RWPE2 (cell line): ENCODE measurements at regions not wholly inside any gene's neighbourhood (a gene's known extent, or its start where the extent isn't known, plus 50 kb on each side); places are given as distances from the start of the nearest gene placed in this dataset.

ENCODE experiments used
- ATAC-seq: fragments of 200-7000 bp; cut with Tn5 transposase; 3 replicates; pipeline ENCODE4 v1.9.1; 2021; ENCODE audit warnings: low read depth
- DNase-seq: peaks from one replicate; pipeline ENCODE4 v3.0.0-alpha.2; 2020; ENCODE audit warnings: low spot score
- H3K27ac ChIP-seq: fragments of 450-650 bp; 2 replicates; pipeline ENCODE4 v1.5.1; 2017; ENCODE audit warnings: mild to moderate bottlenecking; ENCODE audit not compliant: poor library complexity, severe bottlenecking
- H3K27me3 ChIP-seq: fragments of 250-450 bp; sonication (Bioruptor Pico); 2 replicates; pipeline ENCODE4 v1.5.1; 2021; ENCODE audit warnings: mild to moderate bottlenecking, moderate library complexity; ENCODE audit not compliant: insufficient read depth, poor library complexity, severe bottlenecking
- H3K36me3 ChIP-seq: fragments of 250-450 bp; sonication (Bioruptor Pico); 2 replicates; pipeline ENCODE4 v1.5.1; 2020; ENCODE audit warnings: low read depth, mild to moderate bottlenecking, moderate library complexity
- H3K4me1 ChIP-seq: fragments of 250-450 bp; sonication (Bioruptor Pico); 2 replicates; pipeline ENCODE4 v1.5.1; 2021; ENCODE audit warnings: mild to moderate bottlenecking, moderate library complexity; ENCODE audit not compliant: insufficient read depth, poor library complexity, severe bottlenecking
- H3K4me3 ChIP-seq: fragments of 250-450 bp; sonication (Bioruptor Pico); 2 replicates; pipeline ENCODE4 v1.5.1; 2021; ENCODE audit warnings: mild to moderate bottlenecking, moderate library complexity; ENCODE audit not compliant: severe bottlenecking
- H3K9me3 ChIP-seq: fragments of 250-450 bp; sonication (Bioruptor Pico); 2 replicates; pipeline ENCODE4 v1.5.1; 2021; ENCODE audit warnings: mild to moderate bottlenecking, moderate library complexity; ENCODE audit not compliant: severe bottlenecking
- TF ChIP-seq, protein P1 (sequence below): fragments of 450-650 bp; IDR thresholded peaks from one replicate; pipeline ENCODE4 v1.5.1; 2017; ENCODE audit warnings: mild to moderate bottlenecking, moderate library complexity; ENCODE audit not compliant: poor library complexity, severe bottlenecking

DNA sequence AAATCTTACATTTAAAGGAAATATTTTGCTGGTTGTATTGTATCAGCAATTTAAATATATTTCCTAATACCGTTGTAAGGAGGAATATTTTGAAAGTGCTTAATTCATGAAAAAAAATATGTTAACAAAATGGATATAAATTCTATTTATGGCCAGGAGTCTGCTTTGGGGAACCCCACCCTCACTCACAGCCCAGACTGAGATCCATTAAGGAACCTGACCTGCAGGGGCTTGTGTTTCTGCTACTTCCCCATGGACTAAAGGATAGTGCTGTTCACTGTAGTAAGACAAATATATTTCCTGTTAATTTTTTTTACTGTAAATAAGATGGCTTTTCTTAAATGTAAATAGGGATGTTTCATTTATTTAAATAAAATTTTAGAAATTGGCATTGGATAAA lies 221.9 kb upstream of the COL3A1 start:
- Histone ChIP-seq H3K4me3 (no peak overlapping the region), H3K27me3 (no peaks in the 10 kb centered on the region), H3K36me3 (no peaks in the 10 kb centered on the region), H3K4me1 (no peaks in the 10 kb centered on the region), H3K9me3 (peaks cover 3% of the 10 kb centered on the region), H3K27ac (no peak overlapping the region)
- DNase-seq: no peak
- TF ChIP-seq, protein P1, sequence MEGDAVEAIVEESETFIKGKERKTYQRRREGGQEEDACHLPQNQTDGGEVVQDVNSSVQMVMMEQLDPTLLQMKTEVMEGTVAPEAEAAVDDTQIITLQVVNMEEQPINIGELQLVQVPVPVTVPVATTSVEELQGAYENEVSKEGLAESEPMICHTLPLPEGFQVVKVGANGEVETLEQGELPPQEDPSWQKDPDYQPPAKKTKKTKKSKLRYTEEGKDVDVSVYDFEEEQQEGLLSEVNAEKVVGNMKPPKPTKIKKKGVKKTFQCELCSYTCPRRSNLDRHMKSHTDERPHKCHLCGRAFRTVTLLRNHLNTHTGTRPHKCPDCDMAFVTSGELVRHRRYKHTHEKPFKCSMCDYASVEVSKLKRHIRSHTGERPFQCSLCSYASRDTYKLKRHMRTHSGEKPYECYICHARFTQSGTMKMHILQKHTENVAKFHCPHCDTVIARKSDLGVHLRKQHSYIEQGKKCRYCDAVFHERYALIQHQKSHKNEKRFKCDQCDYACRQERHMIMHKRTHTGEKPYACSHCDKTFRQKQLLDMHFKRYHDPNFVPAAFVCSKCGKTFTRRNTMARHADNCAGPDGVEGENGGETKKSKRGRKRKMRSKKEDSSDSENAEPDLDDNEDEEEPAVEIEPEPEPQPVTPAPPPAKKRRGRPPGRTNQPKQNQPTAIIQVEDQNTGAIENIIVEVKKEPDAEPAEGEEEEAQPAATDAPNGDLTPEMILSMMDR: no peak
- no peak for ATAC-seq

DNA sequence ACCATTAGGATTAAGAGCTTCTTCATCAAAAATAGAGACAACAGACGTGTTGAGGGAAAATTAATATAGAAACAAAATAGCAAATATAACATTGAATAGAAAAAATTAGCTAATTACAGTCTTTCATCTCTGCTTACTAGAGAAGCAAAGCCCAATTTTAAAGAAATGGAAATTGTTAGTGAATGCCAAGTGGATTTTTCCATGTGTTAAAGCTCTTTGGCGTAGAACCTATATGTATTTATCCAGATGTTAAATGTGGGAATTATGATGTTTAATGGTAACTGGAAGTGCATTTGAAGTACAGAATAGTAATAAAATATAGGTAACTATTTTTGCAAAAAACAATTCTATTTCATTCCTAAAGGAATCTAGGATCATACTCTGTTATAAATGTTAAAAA lies 212.0 kb upstream of the COL3A1 start:
- H3K27ac ChIP-seq: no peak overlapping the region
- ATAC-seq (no peak), DNase-seq (no peak)
- no peaks in the 10 kb centered on the region for H3K9me3 ChIP-seq
- no peaks in the 10 kb centered on the region for H3K36me3 ChIP-seq
- H3K4me3 ChIP-seq: no peak overlapping the region
- no peaks in the 10 kb centered on the region for H3K27me3 ChIP-seq
- H3K4me1 ChIP-seq: peaks cover 3% of the 10 kb centered on the region
- TF ChIP-seq, protein P1: no peak

DNA sequence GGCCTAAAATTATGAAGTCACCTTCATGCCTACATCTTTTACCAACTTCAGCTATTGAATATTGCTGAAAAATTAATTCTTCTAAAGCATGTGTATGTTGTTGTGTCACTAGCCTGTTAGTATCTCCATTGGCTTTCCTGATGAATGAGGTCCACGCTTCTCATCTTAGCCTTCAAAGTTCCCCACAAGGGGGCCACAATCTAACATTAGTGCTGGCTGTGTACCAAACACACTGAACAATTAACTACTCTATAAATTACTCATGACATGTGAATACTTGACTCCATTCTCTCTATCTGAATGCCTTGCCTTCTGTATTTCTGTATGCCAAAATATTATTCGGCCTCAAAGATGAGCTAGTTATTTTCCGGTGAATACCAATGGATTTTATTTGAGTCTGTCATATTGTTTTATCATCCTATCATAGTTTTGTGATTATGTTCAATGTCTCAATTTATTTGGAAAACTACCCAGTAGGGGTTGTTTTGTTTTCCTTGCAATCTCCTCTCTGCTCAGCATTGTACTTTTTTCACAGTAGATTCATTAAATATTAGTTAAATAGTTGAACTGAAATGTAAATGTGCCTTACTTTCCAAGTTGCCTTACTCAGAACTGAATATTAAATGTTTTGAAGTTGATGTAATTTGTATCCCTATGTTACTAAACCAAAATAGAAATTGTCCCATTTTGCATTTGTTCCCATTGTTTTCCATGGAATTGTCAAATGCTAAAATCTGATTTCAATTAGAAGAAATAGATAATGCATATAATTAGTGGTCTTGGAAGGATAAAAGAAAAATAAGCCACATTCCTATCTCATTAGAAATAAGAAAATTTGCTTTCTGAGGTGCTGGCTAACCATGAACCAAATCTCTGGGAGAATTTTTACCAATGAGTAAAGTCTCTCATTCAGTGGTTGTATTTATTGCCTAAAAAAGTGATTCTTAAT lies 208.4 kb upstream of the COL3A1 start:
- Histone ChIP-seq H3K9me3 (no peaks in the 10 kb centered on the region), H3K27ac (no peak overlapping the region), H3K4me1 (peaks cover 3% of the 10 kb centered on the region), H3K36me3 (no peaks in the 10 kb centered on the region), H3K27me3 (no peaks in the 10 kb centered on the region), H3K4me3 (no peak overlapping the region)
- DNase-seq: no peak
- TF ChIP-seq, protein P1: peak; percentile 75
- ATAC-seq: peak; percentile 89

DNA sequence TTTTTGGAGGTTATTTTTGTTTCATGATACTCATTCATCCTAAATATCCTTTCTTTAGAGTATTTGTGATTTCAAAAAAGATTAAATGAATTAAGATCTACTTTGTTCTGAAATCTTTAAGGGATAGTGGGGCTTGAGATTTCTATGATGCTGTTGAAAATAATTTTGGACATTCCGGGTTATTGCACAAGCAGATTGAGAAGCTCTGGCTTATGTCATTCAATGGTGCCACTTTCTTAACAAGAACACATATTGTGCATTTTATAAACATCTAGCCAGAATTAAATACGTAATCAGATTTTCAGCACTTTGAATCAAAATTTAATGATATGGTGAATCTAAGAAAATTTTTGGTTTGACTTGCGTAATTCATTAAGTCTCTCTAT lies 207.7 kb upstream of the COL3A1 start:
- TF ChIP-seq, protein P1: no peak
- no peak for DNase-seq
- Histone ChIP-seq H3K27me3 (no peaks in the 10 kb centered on the region), H3K27ac (no peak overlapping the region), H3K4me3 (no peak overlapping the region), H3K4me1 (peaks cover 3% of the 10 kb centered on the region), H3K36me3 (no peaks in the 10 kb centered on the region), H3K9me3 (no peaks in the 10 kb centered on the region)
- no peak for ATAC-seq

DNA sequence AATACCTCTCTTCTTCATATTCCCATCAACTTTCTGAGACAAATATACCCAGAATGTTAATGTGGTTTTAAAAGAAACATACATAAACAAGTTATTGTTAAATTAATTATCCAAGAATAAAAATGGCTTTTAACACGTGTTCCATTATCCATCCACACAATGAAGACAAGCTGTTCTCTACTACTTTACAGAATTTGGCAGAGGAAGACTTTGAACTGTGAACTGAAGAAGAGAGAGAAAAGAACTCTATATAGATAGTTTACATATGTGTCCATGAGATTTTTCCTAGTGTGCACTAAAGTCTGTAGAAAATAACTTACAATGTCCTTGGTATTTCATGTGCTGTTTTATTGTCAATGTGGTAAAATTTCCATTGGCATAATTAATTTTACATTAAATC lies 207.0 kb upstream of the COL3A1 start:
- peaks cover 3% of the 10 kb centered on the region for H3K4me1 ChIP-seq
- TF ChIP-seq, protein P1: no peak
- H3K36me3 ChIP-seq: no peaks in the 10 kb centered on the region
- ATAC-seq: no peak
- no peaks in the 10 kb centered on the region for H3K9me3 ChIP-seq
- H3K27ac ChIP-seq: no peak overlapping the region
- no peak overlapping the region for H3K4me3 ChIP-seq
- no peaks in the 10 kb centered on the region for H3K27me3 ChIP-seq
- DNase-seq: no peak
